H9 (cell line): ENCODE measurements at regions not wholly inside any gene's neighbourhood (a gene's known extent, or its start where the extent isn't known, plus 50 kb on each side); places are given as distances from the start of the nearest gene placed in this dataset.

Experiments
- DNase-seq: peaks from one replicate; pipeline ENCODE4 v3.0.0-alpha.2; 2017
- H2AFZ ChIP-seq: one replicate; pipeline ENCODE4 v1.6.1; 2013; ENCODE audit warnings: mild to moderate bottlenecking, low read length, control low read depth, moderate library complexity
- H2AK5ac ChIP-seq: 2 replicates; pipeline ENCODE4 v1.6.1; 2013; ENCODE audit warnings: low read length, control low read depth, mixed read lengths; ENCODE audit not compliant: insufficient read length
- H2BK120ac ChIP-seq: one replicate; pipeline ENCODE4 v1.6.1; 2013; ENCODE audit warnings: low read depth, mild to moderate bottlenecking, low read length, control low read depth, inconsistent platforms; ENCODE audit not compliant: poor library complexity, severe bottlenecking
- H2BK12ac ChIP-seq: 2 replicates; pipeline ENCODE4 v1.6.1; 2013; ENCODE audit warnings: low read length, control low read depth, mixed read lengths, low read depth; ENCODE audit not compliant: insufficient read length
- H2BK15ac ChIP-seq: 2 replicates; pipeline ENCODE4 v1.6.1; 2013; ENCODE audit warnings: low read depth, low read length, control low read depth
- H2BK20ac ChIP-seq: one replicate; pipeline ENCODE4 v1.6.1; 2013; ENCODE audit warnings: low read depth, mild to moderate bottlenecking, low read length, control low read depth, inconsistent platforms; ENCODE audit not compliant: poor library complexity, severe bottlenecking
- H2BK5ac ChIP-seq: 2 replicates; pipeline ENCODE4 v1.6.1; 2013; ENCODE audit warnings: low read length, control low read depth, mixed read lengths; ENCODE audit not compliant: insufficient read length
- H3K14ac ChIP-seq: 2 replicates; pipeline ENCODE4 v1.6.1; 2013; ENCODE audit warnings: low read length, control low read depth; ENCODE audit not compliant: insufficient read depth
- H3K18ac ChIP-seq: 2 replicates; pipeline ENCODE4 v1.6.1; 2013; ENCODE audit warnings: low read depth, mild to moderate bottlenecking, mixed read lengths, low read length, control low read depth; ENCODE audit not compliant: insufficient read length
- H3K23ac ChIP-seq: 2 replicates; pipeline ENCODE4 v1.6.1; 2013; ENCODE audit warnings: low read length, control low read depth, mixed read lengths, low read depth; ENCODE audit not compliant: insufficient read length
- H3K23me2 ChIP-seq: 2 replicates; pipeline ENCODE4 v1.6.1; 2013; ENCODE audit warnings: low read depth, mild to moderate bottlenecking, mixed read lengths, low read length, control low read depth; ENCODE audit not compliant: insufficient read length, poor library complexity, severe bottlenecking
- H3K27ac ChIP-seq: 2 replicates; pipeline ENCODE4 v1.5.1; 2013; ENCODE audit warnings: low read length, control low read depth, mixed read lengths, low read depth; ENCODE audit not compliant: insufficient read length
- H3K27me3 ChIP-seq: 2 replicates; pipeline ENCODE4 v1.6.1; 2013; ENCODE audit warnings: low read length, control low read depth, inconsistent platforms; ENCODE audit not compliant: insufficient read depth
- H3K4ac ChIP-seq: 2 replicates; pipeline ENCODE4 v1.6.1; 2013; ENCODE audit warnings: low read depth, mild to moderate bottlenecking, control low read depth, inconsistent platforms, low read length, moderate library complexity
- H3K4me1 ChIP-seq: 2 replicates; pipeline ENCODE4 v1.6.1; 2013; ENCODE audit warnings: low read length, control low read depth, inconsistent platforms; ENCODE audit not compliant: insufficient read depth
- H3K4me2 ChIP-seq: 2 replicates; pipeline ENCODE4 v1.6.1; 2013; ENCODE audit warnings: low read length, control low read depth, mixed read lengths; ENCODE audit not compliant: insufficient read length, insufficient read depth
- H3K56ac ChIP-seq: 2 replicates; pipeline ENCODE4 v1.6.1; 2013; ENCODE audit warnings: low read depth, mild to moderate bottlenecking, mixed read lengths, low read length, control low read depth; ENCODE audit not compliant: insufficient read length
- H3K79me1 ChIP-seq: 2 replicates; pipeline ENCODE4 v1.6.1; 2013; ENCODE audit warnings: low read depth, mild to moderate bottlenecking, moderate library complexity, low read length, control low read depth, inconsistent platforms; ENCODE audit not compliant: insufficient read depth, poor library complexity, severe bottlenecking
- H3K79me2 ChIP-seq: 2 replicates; pipeline ENCODE4 v1.6.1; 2013; ENCODE audit warnings: low read length, control low read depth, inconsistent platforms; ENCODE audit not compliant: insufficient read depth
- H3K9ac ChIP-seq: 2 replicates; pipeline ENCODE4 v1.6.1; 2013; ENCODE audit warnings: low read length, control low read depth, mixed read lengths; ENCODE audit not compliant: insufficient read length; ENCODE audit errors: extremely low read depth
- H3K9me3 ChIP-seq: one replicate; pipeline ENCODE4 v1.6.1; 2013; ENCODE audit warnings: low read depth, low read length, inconsistent platforms; ENCODE audit not compliant: control insufficient read depth
- H3T11ph ChIP-seq: one replicate; pipeline ENCODE4 v1.6.1; 2013; ENCODE audit warnings: mild to moderate bottlenecking, low read length, control low read depth, inconsistent platforms
- H4K20me1 ChIP-seq: one replicate; pipeline ENCODE4 v1.6.1; 2013; ENCODE audit not compliant: control insufficient read depth, insufficient read length, insufficient read depth
- H4K5ac ChIP-seq: 2 replicates; pipeline ENCODE4 v1.6.1; 2013; ENCODE audit warnings: low read depth, mild to moderate bottlenecking, mixed read lengths, low read length, control low read depth; ENCODE audit not compliant: insufficient read length
- H4K8ac ChIP-seq: replicated peaks from 2 replicates; pipeline ENCODE4 v1.6.1; 2013; ENCODE audit warnings: low read length, control low read depth, mixed read lengths, low read depth; ENCODE audit not compliant: insufficient read length
- H4K91ac ChIP-seq: 2 replicates; pipeline ENCODE4 v1.6.1; 2013; ENCODE audit warnings: low read depth, mild to moderate bottlenecking, moderate library complexity, mixed read lengths, low read length, control low read depth; ENCODE audit not compliant: insufficient read length
- H3K27ac Mint-ChIP-seq, 3 experiments: 2 replicates in 2 of 3; 3 replicates in 1 of 3; pipeline ENCODE4 v1.8.0; 2020 to 2021; ENCODE audit warnings: mixed read lengths in 3 of 3, mild to moderate bottlenecking in 1 of 3, moderate library complexity in 1 of 3
- H3K27me3 Mint-ChIP-seq: 2 replicates; pipeline ENCODE4 v1.8.0; 2021; ENCODE audit warnings: low read depth, mild to moderate bottlenecking, moderate library complexity, mixed read lengths
- H3K36me3 Mint-ChIP-seq, 3 experiments: 2 replicates in 2 of 3; 3 replicates in 1 of 3; pipeline ENCODE4 v1.8.0; 2020 to 2021; ENCODE audit warnings: low read depth in 3 of 3, mixed read lengths in 3 of 3; ENCODE audit not compliant: insufficient read depth in 1 of 3
- H3K4me1 Mint-ChIP-seq, 2 experiments: 2 replicates each; pipeline ENCODE4 v1.8.0; 2020; ENCODE audit warnings: mixed read lengths in 2 of 2
- H3K4me3 Mint-ChIP-seq, 2 experiments: 2 replicates in 1 of 2; 3 replicates in 1 of 2; pipeline ENCODE4 v1.8.0; 2020 to 2021; ENCODE audit warnings: mild to moderate bottlenecking in 2 of 2, mixed read lengths in 2 of 2, moderate library complexity in 1 of 2
- H3K9me3 Mint-ChIP-seq, 2 experiments: 2 replicates in 1 of 2; 3 replicates in 1 of 2; pipeline ENCODE4 v1.8.0; 2020; ENCODE audit warnings: mild to moderate bottlenecking in 2 of 2, mixed read lengths in 2 of 2, moderate library complexity in 1 of 2
- WGBS: extraction: QIAGEN DNeasy Blood & Tissue Kit; methylation state at CpG from one replicate; pipeline ENCODE4 v1.1.7; 2013; ENCODE audit warnings: missing lambda C conversion rate, low lambda C conversion rate, mixed read lengths; ENCODE audit not compliant: insufficient read length; ENCODE audit errors: extremely low coverage; 5-methylcytosine and 5-hydroxymethylcytosine counted together
- TF ChIP-seq, protein P1 (sequence below): fragments of 200-600 bp; sonication (generic); conservative IDR thresholded peaks from 3 replicates; pipeline ENCODE4 v1.8.0; 2021; ENCODE audit warnings: antibody characterized with exemption, mild to moderate bottlenecking

DNA sequence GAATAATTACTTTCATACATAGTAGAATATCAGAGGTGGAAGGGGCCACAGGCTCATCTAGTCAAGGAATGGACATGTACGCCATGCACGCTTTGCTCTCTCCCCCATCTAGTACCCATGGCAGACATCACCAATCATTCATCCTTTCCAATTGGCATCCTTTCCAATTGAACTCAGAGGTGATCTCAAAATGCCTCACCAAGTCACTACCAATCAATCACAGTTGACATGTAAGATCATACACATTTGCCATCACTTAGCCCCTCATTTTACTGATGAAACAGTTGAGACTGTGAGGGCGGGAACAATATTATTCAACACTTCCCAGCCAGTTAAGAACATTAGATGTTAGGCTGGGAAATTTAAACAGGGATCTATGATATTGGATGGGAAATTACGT is 308.4 kb downstream of the FGFR2 start:
- 0 out of 5 replicates have a peak overlapping the region, but pooled peaks of 1 of the 2 experiments have one; percentile 3 for H3K4me3 Mint-ChIP-seq
- H2AK5ac ChIP-seq: peak overlapping the region; percentile 5
- peak overlapping the region; percentile 59 for H2BK12ac ChIP-seq
- H3K23ac ChIP-seq: no peak overlapping the region
- H2BK120ac ChIP-seq: no peak overlapping the region
- H2BK20ac ChIP-seq: no peak overlapping the region
- H4K8ac ChIP-seq: no peak overlapping the region
- H3K56ac ChIP-seq: no peak overlapping the region
- no peak overlapping the region for H2AFZ ChIP-seq
- no peaks in the 10 kb centered on the region for H3K79me2 ChIP-seq
- no peak for DNase-seq
- H3K27me3 Mint-ChIP-seq: peaks cover 3% of the 10 kb centered on the region; the same call in 1 of the 2 replicates
- no peaks in the 10 kb centered on the region for H3K27me3 ChIP-seq
- H3K9me3 ChIP-seq: no peaks in the 10 kb centered on the region
- H3K36me3 Mint-ChIP-seq: peaks cover 0 to 15% (median 0%) of the 10 kb centered on the region in 3 experiments; a peak in 3 of 7 replicates
- H3K4ac ChIP-seq: no peak overlapping the region
- peaks cover 44 to 58% of the 10 kb centered on the region in 2 experiments for H3K4me1 Mint-ChIP-seq
- H4K5ac ChIP-seq: peak overlapping the region; percentile 55
- H3K4me2 ChIP-seq: peak overlapping the region; percentile 3
- TF ChIP-seq, protein P1, sequence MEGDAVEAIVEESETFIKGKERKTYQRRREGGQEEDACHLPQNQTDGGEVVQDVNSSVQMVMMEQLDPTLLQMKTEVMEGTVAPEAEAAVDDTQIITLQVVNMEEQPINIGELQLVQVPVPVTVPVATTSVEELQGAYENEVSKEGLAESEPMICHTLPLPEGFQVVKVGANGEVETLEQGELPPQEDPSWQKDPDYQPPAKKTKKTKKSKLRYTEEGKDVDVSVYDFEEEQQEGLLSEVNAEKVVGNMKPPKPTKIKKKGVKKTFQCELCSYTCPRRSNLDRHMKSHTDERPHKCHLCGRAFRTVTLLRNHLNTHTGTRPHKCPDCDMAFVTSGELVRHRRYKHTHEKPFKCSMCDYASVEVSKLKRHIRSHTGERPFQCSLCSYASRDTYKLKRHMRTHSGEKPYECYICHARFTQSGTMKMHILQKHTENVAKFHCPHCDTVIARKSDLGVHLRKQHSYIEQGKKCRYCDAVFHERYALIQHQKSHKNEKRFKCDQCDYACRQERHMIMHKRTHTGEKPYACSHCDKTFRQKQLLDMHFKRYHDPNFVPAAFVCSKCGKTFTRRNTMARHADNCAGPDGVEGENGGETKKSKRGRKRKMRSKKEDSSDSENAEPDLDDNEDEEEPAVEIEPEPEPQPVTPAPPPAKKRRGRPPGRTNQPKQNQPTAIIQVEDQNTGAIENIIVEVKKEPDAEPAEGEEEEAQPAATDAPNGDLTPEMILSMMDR: no peak
- no peaks in the 10 kb centered on the region for H3K23me2 ChIP-seq
- no peak overlapping the region for H4K91ac ChIP-seq
- H3K27ac ChIP-seq: peak overlapping the region; percentile 52
- peaks cover 24% of the 10 kb centered on the region for H3K4me1 ChIP-seq
- H4K20me1 ChIP-seq: no peaks in the 10 kb centered on the region
- H2BK15ac ChIP-seq: no peak overlapping the region
- H3K18ac ChIP-seq: peak overlapping the region; percentile 3
- no peaks in the 10 kb centered on the region for H3K79me1 ChIP-seq
- H2BK5ac ChIP-seq: peak overlapping the region; percentile 89
- no CpG with 5 or more reads among the region's 4 CpGs for WGBS
- H3K9me3 Mint-ChIP-seq: peaks cover 3 to 4% of the 10 kb centered on the region in 2 experiments; a peak in 4 of 5 replicates
- peak overlapping the region; percentile 13 to 98 (median 97); a peak in 6 of 7 replicates for H3K27ac Mint-ChIP-seq
- no peak overlapping the region for H3K14ac ChIP-seq
- no peak overlapping the region for H3T11ph ChIP-seq
- H3K9ac ChIP-seq: no peak overlapping the region
